GM23338 (cell line): ENCODE measurements at regions not wholly inside any gene's neighbourhood (a gene's known extent, or its start where the extent isn't known, plus 50 kb on each side); places are given as distances from the start of the nearest gene placed in this dataset.
A peak's percentile ranks its signal among the peaks of the same experiment; 100 is the strongest.

Experiments used
- ATAC-seq: fragments of 200-7000 bp; cut with Tn5 transposase; 3 replicates; pipeline ENCODE4 v1.9.1; 2020
- DNase-seq: peaks from one replicate; pipeline ENCODE4 v3.0.0-alpha.2; 2015; ENCODE audit warnings: low spot score
- H2AFZ ChIP-seq: fragments of 200-600 bp; sonication (generic); 2 replicates; pipeline ENCODE4 v1.8.0; 2016; ENCODE audit warnings: antibody characterized with exemption, mild to moderate bottlenecking, moderate library complexity
- H3F3A ChIP-seq: fragments of 200-600 bp; sonication (generic); replicated peaks from 2 replicates; pipeline ENCODE4 v1.8.0; 2017; ENCODE audit warnings: antibody characterized with exemption, mixed run types, low read depth
- H3K27ac ChIP-seq: fragments of 200-600 bp; sonication (generic); 2 replicates; pipeline ENCODE4 v1.6.1; 2016; ENCODE audit warnings: low read depth
- H3K27me3 ChIP-seq: fragments of 200-600 bp; sonication (generic); 2 replicates; pipeline ENCODE4 v1.8.0; 2016; ENCODE audit warnings: mild to moderate bottlenecking, mixed run types, moderate library complexity; ENCODE audit not compliant: insufficient read depth
- H3K36me3 ChIP-seq: fragments of 200-600 bp; sonication (generic); 2 replicates; pipeline ENCODE4 v1.8.0; 2016; ENCODE audit warnings: mild to moderate bottlenecking; ENCODE audit not compliant: insufficient read depth
- H3K4me1 ChIP-seq: fragments of 200-600 bp; sonication (generic); 2 replicates; pipeline ENCODE4 v1.8.0; 2016; ENCODE audit warnings: mild to moderate bottlenecking, moderate library complexity; ENCODE audit not compliant: insufficient read depth
- H3K4me2 ChIP-seq: fragments of 200-600 bp; sonication (generic); 2 replicates; pipeline ENCODE4 v1.7.1; 2017; ENCODE audit warnings: mixed run types
- H3K4me3 ChIP-seq: fragments of 200-600 bp; sonication (generic); 2 replicates; pipeline ENCODE4 v1.6.1; 2016; ENCODE audit warnings: mixed run types
- H3K79me2 ChIP-seq: fragments of 200-600 bp; sonication (generic); replicated peaks from 2 replicates; pipeline ENCODE4 v1.8.0; 2017; ENCODE audit warnings: mild to moderate bottlenecking; ENCODE audit not compliant: insufficient read depth
- H3K9me2 ChIP-seq: fragments of 200-600 bp; sonication (generic); 2 replicates; pipeline ENCODE4 v1.8.0; 2017; ENCODE audit not compliant: insufficient read depth
- H4K20me1 ChIP-seq: fragments of 200-600 bp; sonication (generic); replicated peaks from 2 replicates; pipeline ENCODE4 v1.8.0; 2017; ENCODE audit warnings: mild to moderate bottlenecking; ENCODE audit not compliant: insufficient read depth
- H3K27ac Mint-ChIP-seq: 2 replicates; pipeline ENCODE4 v1.8.0; 2020; ENCODE audit warnings: inconsistent platforms, mild to moderate bottlenecking, moderate library complexity, mixed read lengths
- H3K27me3 Mint-ChIP-seq: 3 replicates; pipeline ENCODE4 v1.8.0; 2022; ENCODE audit warnings: low read depth, mild to moderate bottlenecking, moderate library complexity, mixed read lengths, inconsistent platforms; ENCODE audit not compliant: insufficient read depth, poor library complexity
- H3K36me3 Mint-ChIP-seq: 3 replicates; pipeline ENCODE4 v1.8.0; 2021; ENCODE audit warnings: low read depth, mild to moderate bottlenecking, inconsistent platforms, moderate library complexity, mixed read lengths
- H3K4me1 Mint-ChIP-seq: 3 replicates; pipeline ENCODE4 v1.8.0; 2020; ENCODE audit warnings: mild to moderate bottlenecking, inconsistent platforms, mixed read lengths
- H3K4me3 Mint-ChIP-seq: 3 replicates; pipeline ENCODE4 v1.8.0; 2021; ENCODE audit warnings: moderate library complexity, mild to moderate bottlenecking, inconsistent platforms, mixed read lengths
- H3K9me3 Mint-ChIP-seq: 3 replicates; pipeline ENCODE4 v1.8.0; 2020; ENCODE audit warnings: moderate library complexity, mild to moderate bottlenecking, inconsistent platforms, mixed read lengths
- CREB1 ChIP-seq: fragments of 250-450 bp; sonication (Bioruptor Pico); IDR thresholded peaks from 2 replicates; pipeline ENCODE4 v1.5.0; 2020; ENCODE audit warnings: low read depth, mild to moderate bottlenecking, moderate library complexity
- EZH2 ChIP-seq: fragments of 200-600 bp; sonication (generic); IDR thresholded peaks from one replicate; pipeline ENCODE4 v1.8.0; 2017; ENCODE audit warnings: antibody characterized with exemption, mild to moderate bottlenecking, low read depth; ENCODE audit not compliant: unreplicated experiment
- JUNB ChIP-seq: IDR thresholded peaks from one replicate; pipeline ENCODE4 v1.6.1; 2016; ENCODE audit warnings: antibody characterized with exemption; ENCODE audit not compliant: unreplicated experiment
- NANOG ChIP-seq: IDR thresholded peaks from 2 replicates; pipeline ENCODE4 v1.6.1; 2016; ENCODE audit warnings: antibody characterized with exemption, borderline replicate concordance
- STAT1 ChIP-seq: IDR thresholded peaks from one replicate; pipeline ENCODE4 v1.6.1; 2016; ENCODE audit warnings: antibody characterized with exemption; ENCODE audit not compliant: unreplicated experiment
- ZNF331 ChIP-seq: fragments of 250-450 bp; sonication (Bioruptor Pico); IDR thresholded peaks from 2 replicates; pipeline ENCODE4 v1.5.0; 2020; ENCODE audit warnings: low read depth, mild to moderate bottlenecking, moderate library complexity
- TF ChIP-seq, protein P1 (sequence below), 2 experiments: fragments of 200-600 bp in 1 of 2; sonication (generic) in 1 of 2; conservative IDR thresholded peaks; 2 replicates each; pipeline versions ENCODE4 v1.5.1 to v1.6.1; 2016 to 2017; ENCODE audit warnings: antibody characterized with exemption in 2 of 2, low read depth in 2 of 2, mild to moderate bottlenecking in 2 of 2, moderate library complexity in 1 of 2
- TF ChIP-seq, protein P2 (sequence below): fragments of 250-450 bp; sonication (Bioruptor Pico); IDR thresholded peaks from 2 replicates; pipeline ENCODE4 v1.5.0; 2020; ENCODE audit warnings: mild to moderate bottlenecking, moderate library complexity

DNA sequence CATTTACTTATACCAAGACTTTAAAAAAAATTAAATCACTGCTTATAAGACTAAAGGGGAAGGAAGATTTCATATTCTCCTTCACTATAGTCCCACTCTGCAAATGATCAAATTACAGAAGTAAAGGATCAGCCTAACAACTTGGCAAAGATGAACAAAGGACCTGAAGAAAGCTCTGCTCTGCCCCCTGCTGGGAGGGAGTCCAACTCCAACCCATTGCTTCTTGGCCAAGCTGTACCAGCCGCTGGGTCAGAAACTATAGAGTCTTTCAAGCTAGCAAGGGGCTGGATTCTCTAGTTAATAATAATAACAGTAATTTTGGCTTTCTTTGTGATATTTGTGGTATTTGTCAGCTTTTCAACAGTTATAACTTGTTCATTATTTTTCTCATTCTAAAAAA, 927.0 kb upstream of the CRIM1 start:
- peaks cover 2% of the 10 kb centered on the region; the same call in 2 of the 3 replicates for H3K36me3 Mint-ChIP-seq
- no peaks in the 10 kb centered on the region for H3K4me1 ChIP-seq
- H3K9me2 ChIP-seq: peaks cover 3% of the 10 kb centered on the region; the same call in 1 of the 2 replicates
- H3K27ac Mint-ChIP-seq: no peak overlapping the region
- no peaks in the 10 kb centered on the region; the same call in 2 of the 3 replicates for H3K9me3 Mint-ChIP-seq
- no peaks in the 10 kb centered on the region for H4K20me1 ChIP-seq
- H3K79me2 ChIP-seq: no peaks in the 10 kb centered on the region
- no peaks in the 10 kb centered on the region for H3F3A ChIP-seq
- H3K4me3 ChIP-seq: no peak overlapping the region
- no peak overlapping the region for H3K4me3 Mint-ChIP-seq
- no peak for TF ChIP-seq NANOG
- no peak for TF ChIP-seq STAT1
- TF ChIP-seq EZH2: no peak
- TF ChIP-seq ZNF331 (CRISPR knock-in tag): no peak
- no peak for TF ChIP-seq CREB1 (CRISPR knock-in tag)
- TF ChIP-seq, protein P1, sequence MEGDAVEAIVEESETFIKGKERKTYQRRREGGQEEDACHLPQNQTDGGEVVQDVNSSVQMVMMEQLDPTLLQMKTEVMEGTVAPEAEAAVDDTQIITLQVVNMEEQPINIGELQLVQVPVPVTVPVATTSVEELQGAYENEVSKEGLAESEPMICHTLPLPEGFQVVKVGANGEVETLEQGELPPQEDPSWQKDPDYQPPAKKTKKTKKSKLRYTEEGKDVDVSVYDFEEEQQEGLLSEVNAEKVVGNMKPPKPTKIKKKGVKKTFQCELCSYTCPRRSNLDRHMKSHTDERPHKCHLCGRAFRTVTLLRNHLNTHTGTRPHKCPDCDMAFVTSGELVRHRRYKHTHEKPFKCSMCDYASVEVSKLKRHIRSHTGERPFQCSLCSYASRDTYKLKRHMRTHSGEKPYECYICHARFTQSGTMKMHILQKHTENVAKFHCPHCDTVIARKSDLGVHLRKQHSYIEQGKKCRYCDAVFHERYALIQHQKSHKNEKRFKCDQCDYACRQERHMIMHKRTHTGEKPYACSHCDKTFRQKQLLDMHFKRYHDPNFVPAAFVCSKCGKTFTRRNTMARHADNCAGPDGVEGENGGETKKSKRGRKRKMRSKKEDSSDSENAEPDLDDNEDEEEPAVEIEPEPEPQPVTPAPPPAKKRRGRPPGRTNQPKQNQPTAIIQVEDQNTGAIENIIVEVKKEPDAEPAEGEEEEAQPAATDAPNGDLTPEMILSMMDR (conservative IDR thresholded peaks at IDR 0.05; ENCODE audit: low read depth in 2 of 2): peak; percentile 80 to 86
- no peak for TF ChIP-seq JUNB
- TF ChIP-seq, protein P2, sequence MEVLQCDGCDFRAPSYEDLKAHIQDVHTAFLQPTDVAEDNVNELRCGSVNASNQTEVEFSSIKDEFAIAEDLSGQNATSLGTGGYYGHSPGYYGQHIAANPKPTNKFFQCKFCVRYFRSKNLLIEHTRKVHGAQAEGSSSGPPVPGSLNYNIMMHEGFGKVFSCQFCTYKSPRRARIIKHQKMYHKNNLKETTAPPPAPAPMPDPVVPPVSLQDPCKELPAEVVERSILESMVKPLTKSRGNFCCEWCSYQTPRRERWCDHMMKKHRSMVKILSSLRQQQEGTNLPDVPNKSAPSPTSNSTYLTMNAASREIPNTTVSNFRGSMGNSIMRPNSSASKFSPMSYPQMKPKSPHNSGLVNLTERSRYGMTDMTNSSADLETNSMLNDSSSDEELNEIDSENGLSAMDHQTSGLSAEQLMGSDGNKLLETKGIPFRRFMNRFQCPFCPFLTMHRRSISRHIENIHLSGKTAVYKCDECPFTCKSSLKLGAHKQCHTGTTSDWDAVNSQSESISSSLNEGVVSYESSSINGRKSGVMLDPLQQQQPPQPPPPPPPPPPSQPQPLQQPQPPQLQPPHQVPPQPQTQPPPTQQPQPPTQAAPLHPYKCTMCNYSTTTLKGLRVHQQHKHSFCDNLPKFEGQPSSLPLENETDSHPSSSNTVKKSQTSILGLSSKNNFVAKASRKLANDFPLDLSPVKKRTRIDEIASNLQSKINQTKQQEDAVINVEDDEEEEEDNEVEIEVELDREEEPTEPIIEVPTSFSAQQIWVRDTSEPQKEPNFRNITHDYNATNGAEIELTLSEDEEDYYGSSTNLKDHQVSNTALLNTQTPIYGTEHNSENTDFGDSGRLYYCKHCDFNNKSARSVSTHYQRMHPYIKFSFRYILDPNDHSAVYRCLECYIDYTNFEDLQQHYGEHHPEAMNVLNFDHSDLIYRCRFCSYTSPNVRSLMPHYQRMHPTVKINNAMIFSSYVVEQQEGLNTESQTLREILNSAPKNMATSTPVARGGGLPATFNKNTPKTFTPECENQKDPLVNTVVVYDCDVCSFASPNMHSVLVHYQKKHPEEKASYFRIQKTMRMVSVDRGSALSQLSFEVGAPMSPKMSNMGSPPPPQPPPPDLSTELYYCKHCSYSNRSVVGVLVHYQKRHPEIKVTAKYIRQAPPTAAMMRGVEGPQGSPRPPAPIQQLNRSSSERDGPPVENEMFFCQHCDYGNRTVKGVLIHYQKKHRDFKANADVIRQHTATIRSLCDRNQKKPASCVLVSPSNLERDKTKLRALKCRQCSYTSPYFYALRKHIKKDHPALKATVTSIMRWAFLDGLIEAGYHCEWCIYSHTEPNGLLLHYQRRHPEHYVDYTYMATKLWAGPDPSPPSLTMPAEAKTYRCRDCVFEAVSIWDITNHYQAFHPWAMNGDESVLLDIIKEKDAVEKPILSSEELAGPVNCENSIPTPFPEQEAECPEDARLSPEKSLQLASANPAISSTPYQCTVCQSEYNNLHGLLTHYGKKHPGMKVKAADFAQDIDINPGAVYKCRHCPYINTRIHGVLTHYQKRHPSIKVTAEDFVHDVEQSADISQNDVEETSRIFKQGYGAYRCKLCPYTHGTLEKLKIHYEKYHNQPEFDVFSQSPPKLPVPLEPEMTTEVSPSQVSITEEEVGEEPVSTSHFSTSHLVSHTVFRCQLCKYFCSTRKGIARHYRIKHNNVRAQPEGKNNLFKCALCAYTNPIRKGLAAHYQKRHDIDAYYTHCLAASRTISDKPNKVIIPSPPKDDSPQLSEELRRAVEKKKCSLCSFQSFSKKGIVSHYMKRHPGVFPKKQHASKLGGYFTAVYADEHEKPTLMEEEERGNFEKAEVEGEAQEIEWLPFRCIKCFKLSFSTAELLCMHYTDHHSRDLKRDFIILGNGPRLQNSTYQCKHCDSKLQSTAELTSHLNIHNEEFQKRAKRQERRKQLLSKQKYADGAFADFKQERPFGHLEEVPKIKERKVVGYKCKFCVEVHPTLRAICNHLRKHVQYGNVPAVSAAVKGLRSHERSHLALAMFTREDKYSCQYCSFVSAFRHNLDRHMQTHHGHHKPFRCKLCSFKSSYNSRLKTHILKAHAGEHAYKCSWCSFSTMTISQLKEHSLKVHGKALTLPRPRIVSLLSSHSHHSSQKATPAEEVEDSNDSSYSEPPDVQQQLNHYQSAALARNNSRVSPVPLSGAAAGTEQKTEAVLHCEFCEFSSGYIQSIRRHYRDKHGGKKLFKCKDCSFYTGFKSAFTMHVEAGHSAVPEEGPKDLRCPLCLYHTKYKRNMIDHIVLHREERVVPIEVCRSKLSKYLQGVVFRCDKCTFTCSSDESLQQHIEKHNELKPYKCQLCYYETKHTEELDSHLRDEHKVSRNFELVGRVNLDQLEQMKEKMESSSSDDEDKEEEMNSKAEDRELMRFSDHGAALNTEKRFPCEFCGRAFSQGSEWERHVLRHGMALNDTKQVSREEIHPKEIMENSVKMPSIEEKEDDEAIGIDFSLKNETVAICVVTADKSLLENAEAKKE: no peak
- no peak overlapping the region for H3K27ac ChIP-seq
- H3K4me1 Mint-ChIP-seq: no peaks in the 10 kb centered on the region
- H3K27me3 ChIP-seq: no peaks in the 10 kb centered on the region
- H2AFZ ChIP-seq: no peak overlapping the region
- H3K36me3 ChIP-seq: no peaks in the 10 kb centered on the region
- DNase-seq: peak; percentile 85
- no peaks in the 10 kb centered on the region for H3K27me3 Mint-ChIP-seq
- H3K4me2 ChIP-seq: no peak overlapping the region
- peak; percentile 73 for ATAC-seq
